ENCODE measurements at regions not wholly inside any gene's neighbourhood (a gene's known extent, or its start where the extent isn't known, plus 50 kb on each side); places are given as distances from the start of the nearest gene placed in this dataset.

DNA sequence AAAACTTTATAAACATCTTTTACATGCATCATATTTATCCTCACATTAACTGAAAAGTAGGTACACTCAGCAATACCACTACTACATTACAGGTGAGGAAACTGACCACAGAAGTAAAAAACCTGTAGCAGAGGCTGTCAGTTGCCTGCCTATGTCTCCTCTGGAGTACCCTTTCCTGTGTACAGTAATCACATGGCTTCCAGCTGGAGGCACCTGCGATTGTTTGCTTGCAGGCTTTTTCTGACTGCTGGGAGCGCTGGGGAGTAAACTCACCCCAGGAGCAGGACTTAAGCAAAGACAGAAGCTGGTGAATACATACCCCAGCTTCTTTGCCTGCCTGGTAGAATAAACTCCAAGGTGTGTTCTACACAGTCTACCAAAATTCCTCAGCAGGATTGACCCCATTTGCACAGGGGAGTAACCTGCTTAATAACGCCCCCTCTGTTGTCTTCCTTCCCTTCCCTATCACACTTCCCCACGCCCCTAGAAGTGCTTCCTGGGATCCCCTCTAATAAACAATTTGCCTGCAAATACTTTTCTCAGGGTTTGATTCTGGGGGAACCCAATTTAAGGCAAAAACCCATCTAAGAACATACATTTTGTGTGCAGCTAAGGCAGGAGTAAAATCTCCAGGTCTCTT is 138.9 kb downstream of the PTH2R start:
- DNase-seq: no peak

DNA sequence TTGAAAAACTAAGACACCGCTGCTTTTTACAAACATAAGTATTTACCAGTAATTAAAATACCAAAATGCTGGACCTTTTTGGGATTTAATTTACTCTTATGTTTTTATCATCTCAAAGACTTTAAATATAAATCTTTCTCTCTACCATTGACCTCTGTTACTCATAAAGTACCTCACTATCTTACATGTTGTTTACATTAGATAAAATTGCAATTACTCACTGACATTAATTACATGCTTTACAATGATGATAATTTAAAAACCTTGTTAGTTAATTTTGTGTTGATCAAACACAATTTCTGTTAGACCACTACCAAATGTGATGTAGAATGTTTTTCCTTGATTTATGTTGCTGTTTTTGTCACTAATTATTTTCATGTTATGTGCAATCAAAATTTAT is 139.5 kb downstream of the PTH2R start:
- DNase-seq: no peak

DNA sequence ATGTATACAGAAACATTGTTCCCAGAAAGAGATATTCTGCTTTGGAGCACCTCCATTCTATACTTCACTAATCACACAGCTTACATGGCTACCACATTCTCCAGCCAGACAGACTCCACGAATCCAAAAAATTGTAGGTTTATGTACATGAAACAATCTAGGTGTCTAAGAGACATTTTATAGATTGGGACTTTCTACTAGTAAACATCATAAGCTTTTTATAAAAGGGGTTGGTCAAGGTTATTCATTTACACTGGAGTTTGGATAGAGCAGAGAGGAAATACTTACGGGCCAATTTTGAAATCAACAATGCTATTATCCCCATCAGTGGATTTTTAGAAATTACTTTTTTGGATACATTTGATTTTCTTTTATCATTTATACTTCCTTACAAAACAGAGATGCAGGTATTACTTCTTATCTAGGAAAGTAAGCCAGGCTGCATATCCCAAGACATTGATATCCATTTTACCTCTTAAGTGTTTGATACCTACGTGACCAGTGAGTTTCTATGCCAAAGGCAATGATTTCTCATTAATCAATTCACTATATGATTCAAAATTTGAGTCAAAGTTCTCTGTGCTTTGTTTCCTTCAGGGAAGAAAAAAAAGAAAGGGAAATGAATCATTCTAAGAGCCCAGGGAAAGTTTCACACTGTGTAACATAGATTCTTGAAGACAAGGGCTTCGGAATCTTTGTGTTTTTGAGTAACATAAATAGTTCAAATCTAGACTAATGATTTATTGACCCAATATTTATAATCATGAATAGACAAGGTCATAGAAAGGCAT is 140.5 kb downstream of the PTH2R start:
- no peak for DNase-seq

DNA sequence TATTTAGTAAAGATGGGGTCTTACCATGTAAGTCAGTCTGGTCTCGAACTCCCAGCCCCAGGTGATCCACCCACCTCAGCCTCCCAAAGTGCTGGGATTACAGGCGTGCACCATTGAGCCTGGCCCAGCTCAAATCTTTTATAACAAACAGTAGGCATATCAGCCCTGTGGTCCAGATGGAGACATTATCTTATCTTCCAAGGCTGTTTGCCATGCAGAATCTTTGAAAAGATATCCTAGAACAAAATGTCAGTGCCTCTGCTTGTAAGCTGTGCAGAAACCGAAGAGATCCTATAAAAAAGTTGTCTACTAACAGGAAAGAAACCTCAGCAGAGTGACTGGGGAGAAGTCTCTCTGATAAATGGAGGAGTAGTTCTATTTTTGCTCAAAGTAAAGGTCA is 142.1 kb downstream of the PTH2R start:
- no peak for DNase-seq

DNA sequence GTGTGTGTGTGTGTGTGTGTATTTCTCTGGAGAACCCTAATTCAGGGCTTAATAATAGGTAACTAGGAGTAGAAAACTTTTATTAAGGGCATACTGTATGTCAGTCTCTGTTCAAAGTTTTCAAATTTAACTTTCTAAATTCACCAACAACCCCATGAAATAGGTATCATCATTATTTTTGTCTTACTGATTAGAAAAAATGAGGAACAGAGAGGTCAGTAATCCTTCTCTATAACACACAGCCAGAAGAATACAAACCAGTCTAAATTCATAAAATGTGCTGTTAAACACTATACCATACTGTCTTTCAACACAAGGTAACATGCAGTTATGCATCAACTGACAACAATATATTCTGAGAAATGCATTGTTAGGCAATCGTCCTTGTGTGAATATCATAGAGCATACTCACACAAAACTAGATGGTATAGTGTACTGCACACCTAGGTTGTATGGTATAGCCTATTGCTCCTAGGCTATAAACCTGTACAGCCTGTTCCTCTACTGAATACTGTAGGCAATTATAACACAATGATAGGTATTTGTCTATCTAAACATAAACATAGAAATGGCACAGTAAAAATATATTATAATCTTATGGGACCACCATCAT is 143.1 kb downstream of the PTH2R start:
- no peak for DNase-seq

GRCh38 chr2:208552943-208553342 is 146.4 kb downstream of the PTH2R start:
- no peak for DNase-seq

GRCh38 chr2:208556983-208557484 is 150.4 kb downstream of the PTH2R start:
- no peak for DNase-seq

DNA sequence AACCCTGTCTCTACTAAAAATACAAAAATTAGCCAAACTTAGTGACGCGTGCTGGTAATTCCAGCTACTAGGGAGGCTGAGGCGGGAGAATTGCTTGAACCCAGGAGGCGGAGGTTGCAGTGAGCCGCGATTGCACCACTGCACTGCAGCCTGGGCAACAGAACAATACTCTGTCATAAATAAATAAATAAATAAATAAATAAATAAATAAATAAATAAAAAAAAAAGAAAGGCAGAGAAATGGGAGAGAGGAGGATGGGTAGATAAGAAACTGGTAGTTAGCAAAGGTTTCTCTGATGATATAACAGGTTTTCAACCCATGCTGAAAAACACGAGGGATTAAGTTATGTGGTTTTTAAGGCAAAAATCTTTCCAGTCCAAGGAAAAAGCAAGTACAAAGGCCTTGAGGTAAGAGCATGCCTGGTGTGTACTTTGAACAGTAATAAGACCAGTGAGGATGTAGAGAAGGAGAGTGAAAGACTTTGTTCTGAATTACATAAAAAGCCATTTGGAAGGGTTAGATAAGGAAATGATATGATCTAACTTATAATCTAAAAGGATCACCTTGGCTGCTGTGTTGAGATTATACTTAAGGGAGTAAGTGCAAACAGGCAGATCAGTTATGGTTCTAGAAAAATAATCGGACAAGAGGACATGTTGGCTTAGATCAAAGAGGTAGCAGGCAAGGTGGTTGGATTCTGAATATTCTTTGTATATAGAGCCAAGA is 159.3 kb downstream of the PTH2R start:
- DNase-seq: no peak

- no peak for DNase-seq
These were observed 161.6 kb downstream of the PTH2R start for GRCh38 chr2:208568203-208568602.

DNA sequence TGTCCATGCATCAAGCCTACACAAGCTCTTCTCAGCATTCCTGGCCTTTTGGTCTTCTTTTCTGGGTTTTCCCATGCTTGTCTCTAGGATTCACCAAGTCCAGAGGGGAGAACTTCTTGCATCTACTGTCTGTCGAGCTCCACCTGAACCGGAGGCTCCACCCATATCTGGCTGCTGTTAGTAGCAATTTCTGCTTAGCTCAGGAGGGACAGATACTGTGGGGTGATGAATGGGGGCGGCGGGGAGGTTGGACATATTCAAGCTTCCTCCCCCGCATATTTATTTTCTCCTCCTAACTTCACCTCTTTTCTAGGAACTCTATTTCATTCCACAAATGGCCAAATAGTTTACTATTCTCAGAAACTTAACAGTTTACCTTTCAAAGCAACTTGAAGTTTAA is 163.5 kb downstream of the PTH2R start:
- no peak for DNase-seq

DNA sequence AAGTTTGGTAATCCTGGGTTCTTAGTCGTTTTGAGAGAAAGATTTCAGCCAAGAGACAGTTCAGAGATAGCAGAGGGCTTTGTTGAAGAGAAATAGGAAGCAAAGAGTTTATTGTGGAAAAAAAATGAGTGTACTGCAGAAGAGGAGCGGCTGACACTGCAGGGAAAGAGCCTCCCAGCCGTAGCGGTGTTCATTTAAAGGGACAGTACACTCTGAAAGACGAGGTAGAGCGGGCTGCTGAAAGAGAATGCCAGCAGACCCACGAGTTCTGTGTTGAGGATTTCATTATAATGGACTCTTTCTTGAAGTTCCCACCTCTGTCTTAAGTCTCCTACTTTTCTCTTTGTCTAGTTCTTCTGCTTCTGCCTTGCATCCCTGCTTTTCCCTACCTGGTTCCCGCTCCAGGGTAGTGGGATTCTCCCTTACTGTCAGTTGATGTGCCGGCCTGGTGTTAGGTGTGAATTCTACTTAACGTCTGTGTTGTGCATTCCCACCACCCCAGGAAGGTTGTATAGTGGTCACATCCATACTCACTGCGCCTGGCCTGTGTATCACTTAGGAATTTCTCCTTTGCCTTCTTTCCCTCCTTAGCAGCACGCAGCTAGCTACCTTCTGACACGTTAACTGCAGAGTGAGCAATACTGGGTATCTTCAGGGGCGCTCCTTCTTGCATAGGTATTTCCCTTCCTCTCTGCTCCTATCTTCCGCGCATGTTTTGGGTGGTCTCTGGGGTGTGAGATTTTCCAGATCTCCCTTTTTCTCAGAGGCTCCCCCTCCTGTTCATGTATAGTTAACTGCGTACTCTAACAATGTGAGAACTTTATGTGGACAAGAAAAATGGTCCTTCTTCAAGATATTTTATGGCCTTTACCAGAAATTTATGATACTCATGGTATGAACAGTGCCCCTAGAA is 164.5 kb downstream of the PTH2R start:
- no peak for DNase-seq

GRCh38 chr2:208571764-208572131 is 165.2 kb downstream of the PTH2R start:
- DNase-seq: no peak

GRCh38 chr2:208573569-208573968 is 167.0 kb downstream of the PTH2R start:
- DNase-seq: no peak

- DNase-seq: no peak
These were observed 173.1 kb downstream of the PTH2R start for GRCh38 chr2:208579678-208580077.

DNA sequence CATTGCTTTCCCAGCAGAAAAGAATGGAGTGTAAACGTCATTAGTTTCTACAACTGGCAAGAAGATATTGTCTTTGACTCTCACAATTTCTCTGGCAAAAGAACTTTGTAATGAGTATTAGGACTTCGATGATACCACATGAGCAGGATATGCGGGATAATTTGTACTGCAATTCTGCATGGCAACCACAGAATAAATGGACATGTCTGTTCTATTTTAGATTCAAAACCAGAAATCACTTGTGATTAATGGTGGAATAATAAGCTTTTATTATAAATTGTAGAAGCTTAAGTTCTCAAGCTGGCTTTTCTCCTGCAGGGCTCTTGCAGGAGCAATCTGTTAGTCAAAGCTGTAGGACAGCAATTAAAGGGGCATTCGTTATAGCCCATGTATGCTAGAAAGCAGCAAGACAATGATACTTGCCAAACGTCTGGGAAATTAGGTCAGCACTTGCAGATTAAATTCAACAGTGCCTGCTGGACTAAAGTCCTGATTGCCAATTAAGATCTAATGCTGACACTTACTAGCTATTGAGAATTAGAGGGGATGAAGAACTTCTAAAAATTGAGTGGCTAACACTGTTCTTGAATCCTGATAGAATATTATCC is 177.9 kb downstream of the PTH2R start:
- no peak for DNase-seq

- no peak for DNase-seq
These were observed 179.9 kb downstream of the PTH2R start for GRCh38 chr2:208586516-208586915.

DNA sequence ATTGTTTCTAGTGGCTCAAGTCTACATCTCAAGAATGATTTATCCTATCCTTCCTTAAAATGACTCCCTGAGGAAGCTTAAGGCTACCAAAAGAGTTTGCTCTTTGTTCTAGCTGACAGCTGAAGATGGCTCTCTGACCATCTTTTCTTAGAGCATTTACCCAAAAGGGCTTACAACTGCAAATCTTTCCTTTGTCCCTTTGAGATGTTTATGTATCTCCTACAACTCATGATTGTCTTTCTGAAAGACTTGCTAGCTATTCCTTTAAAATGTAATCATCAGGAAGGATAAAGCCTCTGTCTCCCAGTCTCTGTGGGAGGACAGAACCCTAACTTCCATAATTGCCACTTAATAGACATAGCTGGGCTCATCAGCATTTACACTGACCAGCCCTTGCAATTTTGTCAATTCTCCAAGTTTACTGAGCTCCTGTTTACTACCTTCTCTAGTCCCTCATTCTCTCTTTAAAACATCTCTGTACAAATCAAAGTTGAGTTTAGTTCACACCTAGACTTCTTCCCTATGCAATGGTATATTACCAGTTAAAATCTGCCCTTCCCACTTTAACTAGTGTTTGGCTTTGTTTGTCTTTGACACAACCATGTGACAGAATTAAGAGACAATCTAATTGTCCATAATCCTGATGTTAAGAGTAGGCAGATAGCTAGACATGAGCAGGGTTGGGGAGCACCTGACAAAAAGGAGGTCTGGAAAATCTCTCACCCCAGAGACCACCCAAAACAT is 188.2 kb downstream of the PTH2R start:
- no peak for DNase-seq

GRCh38 chr2:208595386-208596275 is 189.0 kb downstream of the PTH2R start:
- no peak for DNase-seq

GRCh38 chr2:208607694-208608093 is 201.1 kb downstream of the PTH2R start:
- DNase-seq: no peak
